ENCODE measurements at regions not wholly inside any gene's neighbourhood (a gene's known extent, or its start where the extent isn't known, plus 50 kb on each side); places are given as distances from the start of the nearest gene placed in this dataset.
"Not testable (repeated sequence)": the region's sequence is repeated elsewhere in the genome, so short reads cannot be mapped to it uniquely, and the experiment has no call there.

GRCh38 chr1:91148641-91149069 lies 126.8 kb upstream of the ZNF644 start:
- peak; percentile 35 for DNase-seq

- no peak for DNase-seq
Observed at GRCh38 chr1:91141858-91142257, 120.0 kb upstream of the ZNF644 start.

GRCh38 chr1:91138959-91139358 lies 117.1 kb upstream of the ZNF644 start:
- DNase-seq = no peak

GRCh38 chr1:91137173-91137852 lies 115.5 kb upstream of the ZNF644 start:
- no peak for DNase-seq

GRCh38 chr1:91135799-91136198 lies 114.0 kb upstream of the ZNF644 start:
- no peak for DNase-seq

GRCh38 chr1:91133248-91133647 lies 111.4 kb upstream of the ZNF644 start:
- DNase-seq = no peak

- no peak for DNase-seq
Observed at GRCh38 chr1:91130256-91130985, 108.6 kb upstream of the ZNF644 start.

GRCh38 chr1:91129458-91129857 lies 107.6 kb upstream of the ZNF644 start:
- DNase-seq = no peak

- no peak for DNase-seq
Observed at GRCh38 chr1:91129017-91129416, 107.2 kb upstream of the ZNF644 start.

- no peak for DNase-seq
Observed at GRCh38 chr1:91124989-91125417, 103.2 kb upstream of the ZNF644 start.

- no peak for DNase-seq
Observed at GRCh38 chr1:91124290-91124985, 102.6 kb upstream of the ZNF644 start.

GRCh38 chr1:91123773-91124172 lies 101.9 kb upstream of the ZNF644 start:
- no peak for DNase-seq

- no peak for DNase-seq
Observed at GRCh38 chr1:91123319-91123718, 101.5 kb upstream of the ZNF644 start.

GRCh38 chr1:91122106-91122717 lies 100.4 kb upstream of the ZNF644 start:
- no peak for DNase-seq

- DNase-seq = no peak
Observed at GRCh38 chr1:91121366-91121765, 99.5 kb upstream of the ZNF644 start.

GRCh38 chr1:91120936-91121335 lies 99.1 kb upstream of the ZNF644 start:
- DNase-seq = no peak

GRCh38 chr1:91120421-91120820 lies 98.6 kb upstream of the ZNF644 start:
- no peak for DNase-seq

GRCh38 chr1:91104712-91105111 lies 82.9 kb upstream of the ZNF644 start:
- no peak for DNase-seq

GRCh38 chr1:91101328-91101727 lies 79.5 kb upstream of the ZNF644 start:
- no peak for DNase-seq

GRCh38 chr1:91099746-91100621 lies 78.1 kb upstream of the ZNF644 start:
- no peak for DNase-seq

GRCh38 chr1:91098299-91098906 lies 76.6 kb upstream of the ZNF644 start:
- no peak for DNase-seq

- not testable (repeated sequence) for DNase-seq
Observed at GRCh38 chr1:91095321-91095720, 73.5 kb upstream of the ZNF644 start.
